Psoas muscle (tissue), 7 donors: ENCODE measurements at regions not wholly inside any gene's neighbourhood (a gene's known extent, or its start where the extent isn't known, plus 50 kb on each side); places are given as distances from the start of the nearest gene placed in this dataset.

ENCODE experiments used
- ATAC-seq, 4 donors: fragments of 200-7000 bp; cut with Tn5 transposase; one replicate each; pipeline ENCODE4 v1.9.1; 2020; ENCODE audit warnings: moderate library complexity in 3 of 4, mild to moderate bottlenecking in 2 of 4
- DNase-seq, 2 donors: peaks; one replicate each; pipeline ENCODE4 v3.0.0-alpha.2; 2020
- H3K27ac ChIP-seq: fragments of 200-600 bp; one replicate; pipeline ENCODE4 v1.8.0; 2022
- H3K27me3 ChIP-seq, 3 donors: fragments of 200-600 bp in 1 of 3; one replicate each; pipeline versions ENCODE4 v1.6.1 to v1.8.0; 2013 to 2022; ENCODE audit warnings: low read length in 2 of 3, mild to moderate bottlenecking in 2 of 3, moderate library complexity in 1 of 3; ENCODE audit not compliant: insufficient read depth in 3 of 3
- H3K36me3 ChIP-seq, 2 donors: fragments of 200-600 bp in 1 of 2; one replicate each; pipeline versions ENCODE4 v1.6.1 to v1.8.0; 2013 to 2022; ENCODE audit warnings: low read depth in 1 of 2, mild to moderate bottlenecking in 1 of 2, moderate library complexity in 1 of 2; ENCODE audit not compliant: insufficient read depth in 1 of 2
- H3K4me1 ChIP-seq: fragments of 200-600 bp; one replicate; pipeline ENCODE4 v1.8.0; 2022
- H3K4me3 ChIP-seq: fragments of 200-600 bp; one replicate; pipeline ENCODE4 v1.8.0; 2022; ENCODE audit warnings: mild to moderate bottlenecking
- H3K9me3 ChIP-seq: fragments of 200-600 bp; one replicate; pipeline ENCODE4 v1.8.0; 2022
- WGBS, 3 donors: extraction: QIAGEN DNeasy Blood & Tissue Kit; methylation state at CpG; one replicate each; pipeline versions ENCODE4 v1.1.6 to v1.1.7; 2013; 5-methylcytosine and 5-hydroxymethylcytosine counted together
- intact Hi-C, 2 donors: fragments of 100-400 bp; cut with DNase I; formaldehyde crosslinking; loops; one replicate each; pipeline versions ENCODE4 v1.11.0 to v1.14.2; 2022
- TF ChIP-seq, protein P1 (sequence below): fragments of 200-600 bp; IDR thresholded peaks from one replicate; pipeline ENCODE4 v1.8.0; 2022; ENCODE audit warnings: antibody characterized with exemption
- donor health status: healthy with polysubstance abuse.
- donor health status: DM: no; HTN: no; CAD: no; lungs with moderate emphysema.
- donor health status: Bipolar disorder and iron deficiency.
- donor health status: healthy.
- donor health status: DM: yes; HTN: yes; CAD: no.
- donor health status: DM: no; HTN: no; CAD: no.
- donor health status: DM: yes; HTN: yes; CAD: no.

DNA sequence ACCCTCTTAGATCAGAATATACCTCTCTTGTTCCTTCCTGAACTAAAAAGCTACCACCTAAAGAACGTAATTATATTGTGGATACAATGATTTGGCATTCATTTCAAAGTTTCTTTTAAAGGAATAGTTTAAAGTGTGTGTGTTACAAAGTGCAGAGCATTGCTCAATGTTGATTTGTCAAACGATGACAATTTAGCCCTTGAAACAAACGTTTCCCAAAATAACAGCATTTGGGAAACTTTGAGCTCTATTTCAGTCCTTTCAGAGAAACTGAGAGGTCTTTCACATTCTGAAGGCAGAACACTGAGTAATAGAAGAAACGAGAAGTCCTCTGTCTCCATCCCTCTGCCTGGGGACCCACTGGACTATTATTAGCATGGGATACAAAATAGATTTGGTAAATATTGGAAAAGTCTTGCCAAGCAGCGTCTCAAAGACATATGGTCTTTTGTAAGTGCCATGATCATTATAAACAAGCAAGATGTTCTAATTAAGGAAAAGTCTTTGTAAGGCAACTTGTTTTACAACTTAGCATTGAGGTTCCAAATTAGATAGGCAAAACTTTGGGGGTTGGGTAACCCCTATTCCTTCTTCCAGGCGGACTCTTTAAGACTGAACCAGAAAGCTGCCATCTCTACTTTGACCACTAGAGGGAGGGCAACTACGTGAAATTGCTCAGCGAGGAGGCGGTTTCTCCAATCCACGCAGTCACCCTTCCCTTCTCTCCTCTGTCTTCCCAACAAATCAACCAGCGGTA lies 208.8 kb downstream of the RNF144B start:
- ATAC-seq (peak; percentile 77 to 85 (median 80)), DNase-seq (no peak)
- Histone ChIP-seq H3K27me3 (no peaks in the 10 kb centered on the region), H3K36me3 (no peaks in the 10 kb centered on the region), H3K9me3 (no peaks in the 10 kb centered on the region), H3K4me3 (no peak overlapping the region), H3K4me1 (no peaks in the 10 kb centered on the region), H3K27ac (no peak overlapping the region)
- WGBS, 3 donors, result 20 to 25% (median 23%) methylated on average over 11 of the region's 11 CpGs
- intact Hi-C loops, result loop anchor here (5.0 to 10.0 kb wide), 3 partner anchors 1259 to 1531 kb away; no protein-coding TSS in a partner anchor
- TF ChIP-seq, protein P1, sequence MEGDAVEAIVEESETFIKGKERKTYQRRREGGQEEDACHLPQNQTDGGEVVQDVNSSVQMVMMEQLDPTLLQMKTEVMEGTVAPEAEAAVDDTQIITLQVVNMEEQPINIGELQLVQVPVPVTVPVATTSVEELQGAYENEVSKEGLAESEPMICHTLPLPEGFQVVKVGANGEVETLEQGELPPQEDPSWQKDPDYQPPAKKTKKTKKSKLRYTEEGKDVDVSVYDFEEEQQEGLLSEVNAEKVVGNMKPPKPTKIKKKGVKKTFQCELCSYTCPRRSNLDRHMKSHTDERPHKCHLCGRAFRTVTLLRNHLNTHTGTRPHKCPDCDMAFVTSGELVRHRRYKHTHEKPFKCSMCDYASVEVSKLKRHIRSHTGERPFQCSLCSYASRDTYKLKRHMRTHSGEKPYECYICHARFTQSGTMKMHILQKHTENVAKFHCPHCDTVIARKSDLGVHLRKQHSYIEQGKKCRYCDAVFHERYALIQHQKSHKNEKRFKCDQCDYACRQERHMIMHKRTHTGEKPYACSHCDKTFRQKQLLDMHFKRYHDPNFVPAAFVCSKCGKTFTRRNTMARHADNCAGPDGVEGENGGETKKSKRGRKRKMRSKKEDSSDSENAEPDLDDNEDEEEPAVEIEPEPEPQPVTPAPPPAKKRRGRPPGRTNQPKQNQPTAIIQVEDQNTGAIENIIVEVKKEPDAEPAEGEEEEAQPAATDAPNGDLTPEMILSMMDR, result peak; percentile 96

DNA sequence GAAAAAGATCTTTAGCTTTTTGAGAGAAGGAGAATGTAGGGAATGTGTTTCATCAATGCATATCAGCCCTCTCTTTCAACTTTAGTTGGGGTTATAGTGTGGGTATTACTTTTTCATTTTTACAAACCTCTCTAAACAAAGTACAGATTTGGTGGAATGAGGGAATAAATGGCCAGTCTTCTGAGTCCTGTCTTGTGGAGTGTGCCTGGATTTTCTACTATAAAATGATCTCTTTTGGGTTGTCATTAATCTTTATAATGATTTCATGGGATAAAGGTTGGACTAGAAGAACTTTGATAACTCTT lies 209.3 kb downstream of the RNF144B start:
- H3K9me3 ChIP-seq, result no peaks in the 10 kb centered on the region
- no peaks in the 10 kb centered on the region for H3K36me3 ChIP-seq
- intact Hi-C loops, result loop anchor here (5.0 to 10.0 kb wide), 3 partner anchors 1258 to 1531 kb away; no protein-coding TSS in a partner anchor
- no peak overlapping the region for H3K4me3 ChIP-seq
- TF ChIP-seq, protein P1, result no peak
- H3K4me1 ChIP-seq, result no peaks in the 10 kb centered on the region
- H3K27ac ChIP-seq, result no peak overlapping the region
- ATAC-seq, result no peak
- no peak for DNase-seq
- H3K27me3 ChIP-seq, result no peaks in the 10 kb centered on the region

DNA sequence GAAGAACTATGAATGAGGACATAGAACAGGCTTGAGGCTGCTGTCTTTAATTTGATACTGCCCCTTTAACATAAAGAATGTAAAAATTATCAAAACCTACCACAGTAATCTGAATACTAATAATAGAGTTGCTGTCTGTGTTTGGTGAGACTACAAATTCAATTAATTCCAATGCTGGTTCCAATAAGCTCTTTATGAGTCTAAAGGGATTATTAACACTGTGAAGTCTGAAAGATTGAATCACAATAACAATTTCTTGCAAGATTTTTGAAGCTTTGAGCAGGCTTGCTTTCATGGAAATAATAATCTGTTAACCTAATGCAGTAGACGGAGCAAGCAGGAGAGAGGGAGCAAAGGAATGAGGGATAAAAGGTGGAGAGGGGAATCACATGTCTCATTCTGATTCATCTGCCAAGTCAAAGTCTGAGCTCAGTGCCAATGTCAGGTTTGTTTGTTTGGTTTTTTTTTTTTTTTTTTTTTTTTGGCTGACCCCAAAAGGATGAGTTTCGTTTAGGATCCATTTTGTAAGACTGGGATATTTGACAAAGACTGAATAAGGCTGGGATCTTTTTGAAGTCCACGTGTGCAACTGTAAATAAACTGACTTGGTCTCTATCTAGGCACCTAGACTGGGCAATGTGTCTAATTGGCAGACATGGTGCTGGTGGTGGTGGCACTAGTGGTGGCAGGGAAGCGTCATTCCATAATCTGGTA lies 211.6 kb downstream of the RNF144B start:
- 68 to 84% (median 68%) methylated on average over 4 of the region's 4 CpGs for WGBS, 3 donors
- Histone ChIP-seq H3K4me3 (no peak overlapping the region), H3K27me3 (no peaks in the 10 kb centered on the region), H3K4me1 (no peaks in the 10 kb centered on the region), H3K36me3 (no peaks in the 10 kb centered on the region), H3K9me3 (no peaks in the 10 kb centered on the region), H3K27ac (no peak overlapping the region)
- ATAC-seq, result no peak
- TF ChIP-seq, protein P1, result no peak
- DNase-seq, result no peak
- intact Hi-C loops, result loop anchor here (5.0 to 10.0 kb wide), 3 partner anchors 1256 to 1529 kb away; no protein-coding TSS in a partner anchor

DNA sequence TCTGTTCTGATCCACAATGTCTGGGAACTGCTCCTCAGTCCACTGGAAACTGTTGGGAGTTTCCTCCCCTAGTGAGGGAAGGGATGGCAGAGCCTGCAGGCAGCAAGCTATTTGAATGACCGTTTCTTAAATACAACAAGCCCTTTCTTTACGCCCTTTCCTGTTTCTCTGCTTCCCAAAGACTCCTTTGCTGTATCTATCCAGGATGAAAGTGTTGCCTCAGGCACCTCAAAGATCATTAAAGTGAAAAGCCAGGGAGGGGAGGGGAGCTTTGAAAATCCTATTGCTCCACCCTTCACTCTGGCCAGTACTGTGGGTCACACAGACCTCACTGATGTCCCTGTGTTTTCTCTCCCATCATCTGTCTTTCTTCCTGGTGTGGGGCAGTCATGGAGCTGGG lies 213.1 kb downstream of the RNF144B start:
- intact Hi-C loops, result no loop called here
- H3K36me3 ChIP-seq, result no peaks in the 10 kb centered on the region

More for the DNA sequence above, 213.1 kb downstream of the RNF144B start:
- no peak overlapping the region for H3K27ac ChIP-seq
- no peaks in the 10 kb centered on the region for H3K27me3 ChIP-seq
- 63 to 82% (median 67%) methylated on average over 2 of the region's 2 CpGs for WGBS, 3 donors
- no peaks in the 10 kb centered on the region for H3K9me3 ChIP-seq
- DNase-seq, result no peak
- TF ChIP-seq, protein P1, result no peak
- H3K4me3 ChIP-seq, result no peak overlapping the region
- no peak for ATAC-seq
- H3K4me1 ChIP-seq, result no peaks in the 10 kb centered on the region
